GM21390 (cell line): ENCODE measurements at regions not wholly inside any gene's neighbourhood (a gene's known extent, or its start where the extent isn't known, plus 50 kb on each side); places are given as distances from the start of the nearest gene placed in this dataset.
"Not testable (repeated sequence)": the region's sequence is repeated elsewhere in the genome, so short reads cannot be mapped to it uniquely, and the experiment has no call there.

Experiments
- ATAC-seq: cut with Tn5 transposase; IDR thresholded peaks from one replicate; pipeline ENCODE4 v1.9.1; 2021; ENCODE audit not compliant: unreplicated experiment

- no peak for ATAC-seq
Observed at GRCh38 chr3:102682741-102683140, 247.9 kb downstream of the ZPLD1 start.

- ATAC-seq, result no peak
Observed at GRCh38 chr3:102686792-102687191, 252.0 kb downstream of the ZPLD1 start.

- ATAC-seq, result no peak
Observed at GRCh38 chr3:102687851-102688555, 253.2 kb downstream of the ZPLD1 start.

GRCh38 chr3:102688556-102688930 is 253.7 kb downstream of the ZPLD1 start:
- no peak for ATAC-seq

- no peak for ATAC-seq
Observed at GRCh38 chr3:102691507-102691906, 256.7 kb downstream of the ZPLD1 start.

GRCh38 chr3:102699104-102699818 is 264.4 kb downstream of the ZPLD1 start:
- ATAC-seq, result no peak

GRCh38 chr3:102699819-102700140 is 265.0 kb downstream of the ZPLD1 start:
- no peak for ATAC-seq

GRCh38 chr3:102712896-102713295 is 278.1 kb downstream of the ZPLD1 start:
- no peak for ATAC-seq

GRCh38 chr3:102714567-102714966 is 279.8 kb downstream of the ZPLD1 start:
- ATAC-seq, result peak; percentile 13

- ATAC-seq, result peak; percentile 97
Observed at GRCh38 chr3:102715030-102715697, 280.3 kb downstream of the ZPLD1 start.

GRCh38 chr3:102718651-102719050 is 283.8 kb downstream of the ZPLD1 start:
- ATAC-seq, result no peak

GRCh38 chr3:102722317-102722716 is 287.5 kb downstream of the ZPLD1 start:
- ATAC-seq, result no peak

GRCh38 chr3:102727340-102727739 is 292.5 kb downstream of the ZPLD1 start:
- no peak for ATAC-seq

- ATAC-seq, result not testable (repeated sequence)
Observed at GRCh38 chr3:102732581-102732980, 297.8 kb downstream of the ZPLD1 start.

GRCh38 chr3:102733791-102734563 is 299.2 kb downstream of the ZPLD1 start:
- no peak for ATAC-seq

GRCh38 chr3:102735311-102735710 is 300.5 kb downstream of the ZPLD1 start:
- no peak for ATAC-seq

GRCh38 chr3:102736288-102736974 is 301.6 kb downstream of the ZPLD1 start:
- ATAC-seq, result no peak

GRCh38 chr3:102736975-102737304 is 302.1 kb downstream of the ZPLD1 start:
- no peak for ATAC-seq

- no peak for ATAC-seq
Observed at GRCh38 chr3:102737353-102737752, 302.5 kb downstream of the ZPLD1 start.

GRCh38 chr3:102741105-102741504 is 306.3 kb downstream of the ZPLD1 start:
- ATAC-seq, result no peak

- ATAC-seq, result no peak
Observed at GRCh38 chr3:102741694-102742093, 306.9 kb downstream of the ZPLD1 start.
